Motor neuron (in vitro differentiated cells): ENCODE measurements at regions not wholly inside any gene's neighbourhood (a gene's known extent, or its start where the extent isn't known, plus 50 kb on each side); places are given as distances from the start of the nearest gene placed in this dataset.
A peak's percentile ranks its signal among the peaks of the same experiment; 100 is the strongest.

ENCODE experiments used
- ATAC-seq, 8 experiments: fragments of 200-7000 bp; cut with Tn5 transposase; replicated peaks in 6 of 8; 2 replicates each; pipeline ENCODE4 v1.8.0; 2021; ENCODE audit warnings: mild to moderate bottlenecking in 8 of 8, moderate library complexity in 8 of 8
- H3K27ac ChIP-seq, 2 donors: fragments of 250-450 bp; sonication (Bioruptor Pico); 2 replicates each; pipeline ENCODE4 v1.9.0; 2021; ENCODE audit warnings: antibody characterized with exemption in 2 of 2, mild to moderate bottlenecking in 2 of 2, moderate library complexity in 1 of 2
- H3K4me1 ChIP-seq, 2 donors: fragments of 250-450 bp; sonication (Bioruptor Pico); replicated peaks in 1 of 2; 2 replicates each; pipeline ENCODE4 v1.6.1; 2021; ENCODE audit warnings: antibody characterized with exemption in 2 of 2, mild to moderate bottlenecking in 2 of 2, moderate library complexity in 1 of 2
- H3K4me3 ChIP-seq, 5 donors: fragments of 250-450 bp; sonication (Bioruptor Pico); 2 replicates each; pipeline ENCODE4 v1.9.0; 2021; ENCODE audit warnings: antibody characterized with exemption in 5 of 5, mild to moderate bottlenecking in 5 of 5, moderate library complexity in 4 of 5
- WGBS, 10 experiments: fragments of 450-650 bp; shearing (Covaris generic); methylation state at CpG; one replicate each; pipeline ENCODE4 v1.0.0; 2022; 5-methylcytosine and 5-hydroxymethylcytosine counted together
- in situ Hi-C, 9 experiments: fragments of 400-800 bp; cut with MboI; loops; one replicate each; pipeline ENCODE4 v1.15.0; 2021; ENCODE audit warnings: low sequenced_read_pairs in 9 of 9, low pct_unique_long_range_greater_than_20kb in 2 of 9; ENCODE audit not compliant: unreplicated experiment in 9 of 9

DNA sequence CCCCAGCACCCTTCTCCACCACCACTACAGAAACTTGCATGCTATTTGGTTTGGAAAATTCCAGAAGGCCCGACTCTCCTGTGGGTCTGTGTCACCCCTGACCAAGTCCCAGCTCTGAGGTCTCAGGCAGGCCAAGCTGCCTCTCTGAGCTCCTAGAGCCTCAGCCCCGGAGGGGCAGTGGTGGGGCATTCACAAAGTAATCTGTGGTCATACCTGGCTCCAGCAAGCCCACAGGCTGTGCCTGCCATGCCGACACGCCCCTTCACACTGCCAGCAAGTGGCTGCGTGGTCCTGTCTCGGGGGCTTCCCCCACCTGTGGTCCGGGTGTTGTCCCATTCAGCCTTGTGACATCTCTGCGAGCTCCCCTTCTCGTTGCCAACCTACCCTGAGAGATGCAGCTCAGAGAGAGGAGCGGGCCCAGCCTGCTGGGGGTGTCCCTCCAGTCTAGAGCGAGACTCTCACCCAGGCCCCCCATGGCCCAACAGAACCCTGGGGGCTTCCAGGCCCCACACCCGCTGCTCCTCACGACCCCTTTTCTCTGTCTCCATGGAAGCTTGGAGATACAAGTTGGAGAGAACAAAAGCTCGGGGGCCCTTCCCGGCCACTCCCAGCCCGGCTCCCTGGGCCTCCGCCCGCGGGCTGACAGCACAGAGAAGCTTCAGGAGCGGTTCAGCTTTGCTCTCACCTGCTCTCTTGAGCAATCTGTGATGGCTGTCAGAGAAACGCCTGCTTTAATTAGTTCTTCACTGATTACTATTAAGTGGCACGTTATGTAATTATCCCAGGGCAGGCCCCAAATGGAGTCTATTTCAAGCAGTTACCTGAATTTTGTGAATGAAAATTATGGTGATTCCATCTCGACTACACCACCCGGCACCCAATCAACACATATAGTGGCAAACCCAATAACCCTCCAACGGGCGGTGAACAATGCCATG is 147.7 kb upstream of the PHACTR3 start:
- no peak overlapping the region for H3K27ac ChIP-seq
- H3K4me1 ChIP-seq = peaks cover 0 to 9% of the 10 kb centered on the region in 2 donors
- no peak overlapping the region for H3K4me3 ChIP-seq
- peak in 5 of 8 experiments; percentile 7 to 21 (median 12) for ATAC-seq
- in situ Hi-C loops = loop anchor here in 8 of 9 experiments (25.0 kb wide), 2 partner anchors 594 to 1219 kb away; partner anchors contain the start of genes GNAS (in 7 of the 8), GNAS-AS1 (in 7 of the 8) and ANKRD60 (in 1 of the 8)
- WGBS, 10 experiments = 0 to 93% (median 65%) methylated on average over 1 to 11 of the region's 26 CpGs; no CpG with 5 or more reads in 3 of the 10 experiments

DNA sequence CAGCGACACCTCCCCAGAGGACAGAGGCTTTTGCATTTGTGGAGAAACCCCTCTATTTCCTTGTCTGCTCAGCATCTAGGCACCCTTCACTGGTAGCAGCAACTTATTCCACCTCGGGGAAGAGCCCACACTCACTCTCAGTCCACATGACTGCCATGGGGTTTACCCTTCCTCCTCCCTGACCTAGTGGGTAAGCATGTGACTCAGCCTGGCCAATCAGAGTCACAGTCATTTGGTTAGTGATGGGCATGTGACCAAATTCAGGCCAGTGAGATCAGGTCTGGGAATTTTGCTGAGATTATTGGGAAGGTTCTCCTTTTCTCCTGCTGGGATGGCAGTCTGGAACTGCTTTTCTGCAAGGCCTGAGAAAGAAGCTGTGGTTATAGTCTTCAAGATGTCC is 145.7 kb upstream of the PHACTR3 start:
- 17 to 100% (median 80%) methylated on average over 1 to 2 of the region's 2 CpGs; no CpG with 5 or more reads in 5 of the 10 experiments for WGBS, 10 experiments
- Histone ChIP-seq H3K4me1 (peaks cover 0 to 7% of the 10 kb centered on the region in 2 donors), H3K27ac (no peak overlapping the region), H3K4me3 (no peak overlapping the region)
- ATAC-seq = no peak
- in situ Hi-C loops = loop anchor here in 8 of 9 experiments (25.0 kb wide), 2 partner anchors 596 to 1221 kb away; partner anchors contain the start of genes GNAS (in 7 of the 8), GNAS-AS1 (in 7 of the 8) and ANKRD60 (in 1 of the 8)

DNA sequence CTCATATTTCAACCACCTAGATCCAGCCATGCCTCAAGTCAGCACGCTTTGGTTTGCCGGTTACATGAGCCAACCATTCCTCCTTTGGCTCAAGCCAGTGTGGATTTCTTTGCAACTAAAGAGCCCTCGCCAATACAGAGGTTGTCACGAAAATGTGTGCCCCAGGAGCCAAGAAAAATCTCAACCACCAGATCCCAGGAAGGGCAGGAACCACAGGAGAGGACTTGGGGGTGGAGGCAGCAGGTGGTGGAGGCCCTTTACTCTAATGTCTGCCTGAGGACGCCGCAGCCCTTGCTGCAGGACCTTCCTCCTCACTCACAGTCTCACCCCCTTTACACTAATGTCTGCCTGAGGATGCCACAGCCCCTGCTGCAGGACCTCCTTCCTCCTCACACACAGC is 144.8 kb upstream of the PHACTR3 start:
- in situ Hi-C loops = loop anchor here in 8 of 9 experiments (25.0 kb wide), 2 partner anchors 597 to 1222 kb away; partner anchors contain the start of genes GNAS (in 7 of the 8), GNAS-AS1 (in 7 of the 8) and ANKRD60 (in 1 of the 8)
- Histone ChIP-seq H3K4me3 (no peak overlapping the region), H3K4me1 (peaks cover 0 to 5% of the 10 kb centered on the region in 2 donors), H3K27ac (no peak overlapping the region)
- no peak for ATAC-seq
- 33 to 100% (median 87%) methylated on average over 1 to 6 of the region's 6 CpGs; no CpG with 5 or more reads in 3 of the 10 experiments for WGBS, 10 experiments

DNA sequence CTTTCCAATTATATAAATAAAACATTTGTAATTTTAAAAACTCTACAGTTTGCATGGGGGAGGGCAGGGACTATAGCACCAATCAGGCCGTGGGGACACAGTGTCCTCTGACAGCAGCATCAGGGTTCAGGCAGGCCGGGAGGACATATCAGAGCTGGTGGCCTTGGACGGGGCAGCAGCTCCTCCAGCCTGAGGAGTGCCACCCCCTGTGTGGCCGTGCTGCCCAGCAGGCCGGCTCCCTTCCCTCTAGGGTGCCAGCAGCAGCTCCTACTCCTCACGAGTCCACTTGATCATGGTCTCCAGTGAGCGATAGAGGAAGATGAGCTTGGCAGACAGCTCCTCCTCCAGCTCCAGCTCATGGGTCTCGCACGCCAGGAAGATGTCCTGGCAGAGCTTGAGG is 144.0 kb upstream of the PHACTR3 start:
- ATAC-seq = no peak
- in situ Hi-C loops = loop anchor here in 8 of 9 experiments (25.0 kb wide), 2 partner anchors 598 to 1223 kb away; partner anchors contain the start of genes GNAS (in 7 of the 8), GNAS-AS1 (in 7 of the 8) and ANKRD60 (in 1 of the 8)
- no peak overlapping the region for H3K4me3 ChIP-seq
- peaks cover 0 to 5% of the 10 kb centered on the region in 2 donors for H3K4me1 ChIP-seq
- no peak overlapping the region for H3K27ac ChIP-seq
- 33 to 90% (median 60%) methylated on average over 1 to 2 of the region's 9 CpGs; no CpG with 5 or more reads in 6 of the 10 experiments for whole genome bisulfite sequencing, 10 experiments

DNA sequence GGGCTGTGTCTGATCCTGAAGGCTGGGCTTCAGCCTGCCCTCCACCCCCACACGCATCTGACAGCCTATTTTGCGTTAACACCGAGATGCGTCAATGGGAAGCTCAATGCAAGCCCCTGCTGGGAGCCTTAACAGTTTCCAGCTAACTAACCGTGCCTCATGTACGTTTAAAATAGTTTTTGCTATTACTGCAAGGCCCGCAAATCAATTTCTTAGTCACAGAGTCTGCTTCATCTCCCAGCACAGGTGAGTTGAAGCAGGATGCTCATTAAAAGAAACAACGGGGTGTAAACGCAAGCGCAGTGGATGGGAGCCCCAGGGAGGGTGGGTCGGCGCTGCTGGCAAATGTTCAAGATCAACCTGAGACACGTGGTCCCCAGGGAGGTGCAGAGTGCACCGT is 142.8 kb upstream of the PHACTR3 start:
- in situ Hi-C loops = loop anchor here in 8 of 9 experiments (25.0 kb wide), 2 partner anchors 599 to 1224 kb away; partner anchors contain the start of genes GNAS (in 7 of the 8), GNAS-AS1 (in 7 of the 8) and ANKRD60 (in 1 of the 8)
- no peak for ATAC-seq
- H3K4me3 ChIP-seq = no peak overlapping the region
- H3K4me1 ChIP-seq = peaks cover 0 to 4% of the 10 kb centered on the region in 2 donors
- 0 to 88% (median 50%) methylated on average over 1 to 10 of the region's 14 CpGs; no CpG with 5 or more reads in 2 of the 10 experiments for WGBS, 10 experiments
- no peak overlapping the region for H3K27ac ChIP-seq

DNA sequence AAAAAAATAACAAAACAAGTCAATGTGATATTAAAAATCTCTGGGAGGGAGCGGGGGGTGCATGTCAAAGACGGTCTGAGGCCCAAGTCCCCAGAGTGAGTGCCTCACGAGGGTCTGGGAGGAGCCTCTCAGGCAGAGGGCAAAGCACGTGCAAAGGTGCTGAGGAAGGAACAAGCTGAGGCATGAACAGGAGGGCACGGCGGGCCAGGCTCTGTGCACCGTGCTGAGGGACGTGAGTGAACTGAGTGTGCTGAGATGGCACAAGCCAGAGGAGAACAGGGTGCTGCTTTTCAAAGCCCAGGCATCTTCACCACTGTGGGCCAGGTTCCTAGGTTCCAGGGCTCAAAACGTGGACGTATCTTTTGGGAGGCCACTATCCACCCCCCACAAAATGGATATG is 142.1 kb upstream of the PHACTR3 start:
- no peak for ATAC-seq
- H3K4me1 ChIP-seq = no peaks in the 10 kb centered on the region
- in situ Hi-C loops = loop anchor here in 8 of 9 experiments (25.0 kb wide), 2 partner anchors 600 to 1225 kb away; partner anchors contain the start of genes GNAS (in 7 of the 8), GNAS-AS1 (in 7 of the 8) and ANKRD60 (in 1 of the 8)
- 38 to 100% (median 73%) methylated on average over 2 to 8 of the region's 10 CpGs; no CpG with 5 or more reads in 4 of the 10 experiments for whole genome bisulfite sequencing, 10 experiments
- H3K27ac ChIP-seq = no peak overlapping the region
- H3K4me3 ChIP-seq = no peak overlapping the region

DNA sequence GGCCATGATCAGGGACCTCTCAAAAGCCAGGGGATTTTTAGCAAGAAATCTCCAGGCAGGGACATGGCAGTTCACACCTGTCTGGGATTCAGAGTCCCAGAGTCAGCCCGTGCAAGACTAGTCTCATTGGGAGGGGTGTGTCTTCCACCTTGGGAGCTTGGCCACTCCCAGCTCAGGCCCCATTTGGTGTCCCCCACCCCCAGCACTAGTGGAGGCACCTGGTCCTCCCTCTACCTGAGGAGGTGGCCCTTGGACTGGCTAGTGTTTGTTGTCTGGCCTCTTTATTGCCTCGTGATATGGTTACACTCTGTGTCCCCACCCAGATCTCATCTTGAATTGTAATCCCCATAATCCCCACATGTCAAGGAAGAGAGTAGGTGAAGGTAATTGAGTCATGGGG is 140.8 kb upstream of the PHACTR3 start:
- in situ Hi-C loops = loop anchor here in 8 of 9 experiments (25.0 kb wide), 2 partner anchors 601 to 1226 kb away; partner anchors contain the start of genes GNAS (in 7 of the 8), GNAS-AS1 (in 7 of the 8) and ANKRD60 (in 1 of the 8)
- no peak overlapping the region for H3K27ac ChIP-seq
- no peak overlapping the region for H3K4me3 ChIP-seq
- 0 to 83% (median 20%) methylated on average over 1 of the region's 2 CpGs; no CpG with 5 or more reads in 7 of the 10 experiments for WGBS, 10 experiments
- H3K4me1 ChIP-seq = no peaks in the 10 kb centered on the region
- no peak for ATAC-seq

DNA sequence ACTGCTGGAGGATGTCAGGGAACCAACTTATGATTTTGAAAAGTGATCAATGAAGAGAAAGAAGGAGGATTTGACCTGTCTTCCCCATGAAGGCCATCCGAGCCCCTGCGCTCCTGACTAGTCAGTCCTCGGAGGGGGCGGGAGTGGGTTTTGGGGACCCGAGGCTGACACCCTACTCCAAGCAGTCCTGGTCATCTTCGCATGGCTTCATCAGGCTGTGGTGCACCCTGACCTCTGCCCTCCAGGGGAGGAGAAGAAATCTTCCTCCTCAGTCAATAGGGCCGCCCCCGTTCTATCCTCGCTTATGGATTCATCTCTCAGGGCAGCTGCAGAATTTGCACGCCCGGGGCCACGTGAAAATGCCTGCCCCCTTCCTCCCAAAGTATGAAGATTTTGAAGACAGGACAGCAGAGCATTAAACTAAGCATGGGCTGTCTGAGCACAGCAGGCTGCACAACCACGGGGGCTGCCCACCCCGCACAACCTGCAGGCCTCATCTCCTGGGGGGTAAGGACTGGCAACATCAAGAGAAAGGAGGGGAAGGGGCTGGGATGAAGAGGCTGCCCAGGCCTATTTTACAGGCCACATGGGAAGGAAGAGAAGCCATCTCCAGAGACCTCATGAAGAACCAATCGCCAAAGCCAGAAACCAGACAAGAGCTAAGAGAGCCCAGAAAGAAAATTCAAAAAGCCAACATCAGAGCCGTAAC is 138.1 kb upstream of the PHACTR3 start:
- ATAC-seq = no peak
- Histone ChIP-seq H3K27ac (no peak overlapping the region), H3K4me3 (no peak overlapping the region), H3K4me1 (peaks cover 8 to 12% of the 10 kb centered on the region in 2 donors)
- in situ Hi-C loops = loop anchor here in 8 of 9 experiments (25.0 kb wide), 2 partner anchors 604 to 1229 kb away; partner anchors contain the start of genes GNAS (in 7 of the 8), GNAS-AS1 (in 7 of the 8) and ANKRD60 (in 1 of the 8)
- whole genome bisulfite sequencing, 10 experiments = 20 to 100% (median 86%) methylated on average over 1 to 8 of the region's 16 CpGs; no CpG with 5 or more reads in 1 of the 10 experiments

DNA sequence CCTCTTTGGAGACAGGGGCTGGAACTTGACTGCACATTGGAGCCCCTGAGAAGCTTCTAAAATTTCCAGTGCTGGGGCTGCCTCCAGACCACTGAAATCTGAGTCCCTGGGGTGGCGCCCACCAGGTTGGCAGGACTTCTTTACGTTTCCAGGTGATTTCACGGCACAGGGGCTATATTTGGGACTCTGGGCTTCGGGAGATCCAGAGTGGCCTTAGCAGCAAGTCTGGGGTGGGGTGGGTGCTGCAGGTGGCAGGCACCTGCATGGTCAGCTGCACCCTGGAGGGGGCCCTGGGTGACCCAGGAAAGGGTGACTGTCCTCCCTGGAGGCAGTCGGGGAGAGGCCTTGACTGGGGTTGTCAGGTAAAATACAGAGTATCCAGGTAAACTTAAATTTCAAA is 135.5 kb upstream of the PHACTR3 start:
- Histone ChIP-seq H3K27ac (no peak overlapping the region), H3K4me3 (no peak overlapping the region), H3K4me1 (peaks cover 8 to 12% of the 10 kb centered on the region in 2 donors)
- ATAC-seq = no peak
- in situ Hi-C loops = loop anchor here in 8 of 9 experiments (25.0 kb wide), 2 partner anchors 607 to 1232 kb away; partner anchors contain the start of genes GNAS (in 7 of the 8), GNAS-AS1 (in 7 of the 8) and ANKRD60 (in 1 of the 8)
- WGBS, 10 experiments = 100% methylated on average over 2 of the region's 5 CpGs; no CpG with 5 or more reads in 9 of the 10 experiments

DNA sequence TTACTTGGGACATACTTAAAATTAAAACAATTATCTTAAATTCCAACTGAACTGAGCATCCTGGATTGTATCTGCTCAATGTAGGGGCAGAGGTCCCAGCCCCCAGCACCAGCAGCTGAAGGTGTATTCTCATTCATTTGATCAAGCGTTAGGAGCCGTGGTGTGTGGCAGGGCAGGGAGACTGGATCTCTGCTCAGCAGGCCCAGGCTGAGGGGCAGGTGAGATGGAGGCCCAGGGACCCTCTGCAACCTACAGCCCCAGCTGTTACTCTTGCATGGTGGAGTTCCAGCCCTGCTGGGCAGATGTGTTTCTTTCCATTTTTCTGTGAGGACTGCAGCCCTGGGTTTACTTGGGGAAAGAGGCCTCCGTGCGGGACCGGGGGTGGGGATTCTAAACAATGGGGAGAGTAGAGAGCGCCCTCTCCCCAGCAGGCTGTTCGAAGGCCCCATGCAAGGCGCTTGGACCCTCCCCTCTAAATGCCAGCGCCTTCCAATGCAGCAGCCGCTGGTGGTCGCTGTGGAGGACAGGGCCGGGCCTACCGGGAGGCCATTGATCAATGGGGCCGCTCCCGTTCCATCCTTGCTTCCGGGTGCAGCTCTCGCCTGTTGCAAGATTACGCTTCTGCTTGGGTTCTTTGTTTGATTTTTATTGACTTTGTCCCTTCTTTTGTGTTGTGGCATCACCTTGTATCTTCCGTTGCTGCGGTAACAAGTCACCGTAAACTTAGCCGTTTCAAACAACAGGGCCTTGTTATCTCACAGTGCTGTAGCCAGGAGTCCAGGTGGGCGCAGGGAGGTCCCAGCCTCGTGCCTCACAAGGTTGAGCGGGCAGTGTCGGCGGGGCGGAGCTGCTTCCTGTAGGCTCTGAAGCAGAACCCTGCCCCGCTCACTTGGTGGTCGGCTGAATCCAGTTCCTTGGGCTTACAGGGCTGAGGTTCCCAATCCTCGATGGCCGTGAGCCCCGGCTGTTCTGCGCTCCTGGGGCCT is 134.8 kb upstream of the PHACTR3 start:
- Histone ChIP-seq H3K4me3 (no peak overlapping the region), H3K4me1 (peaks cover 8 to 12% of the 10 kb centered on the region in 2 donors), H3K27ac (peak overlapping the region in 1 of 2 donors; percentile 1)
- ATAC-seq = peak in 5 of 8 experiments; percentile 80 to 92 (median 88)
- in situ Hi-C loops = loop anchor here in 8 of 9 experiments (25.0 kb wide), 2 partner anchors 607 to 1232 kb away; partner anchors contain the start of genes GNAS (in 7 of the 8), GNAS-AS1 (in 7 of the 8) and ANKRD60 (in 1 of the 8)
- 54 to 100% (median 69%) methylated on average over 1 to 8 of the region's 34 CpGs; no CpG with 5 or more reads in 2 of the 10 experiments for WGBS, 10 experiments

DNA sequence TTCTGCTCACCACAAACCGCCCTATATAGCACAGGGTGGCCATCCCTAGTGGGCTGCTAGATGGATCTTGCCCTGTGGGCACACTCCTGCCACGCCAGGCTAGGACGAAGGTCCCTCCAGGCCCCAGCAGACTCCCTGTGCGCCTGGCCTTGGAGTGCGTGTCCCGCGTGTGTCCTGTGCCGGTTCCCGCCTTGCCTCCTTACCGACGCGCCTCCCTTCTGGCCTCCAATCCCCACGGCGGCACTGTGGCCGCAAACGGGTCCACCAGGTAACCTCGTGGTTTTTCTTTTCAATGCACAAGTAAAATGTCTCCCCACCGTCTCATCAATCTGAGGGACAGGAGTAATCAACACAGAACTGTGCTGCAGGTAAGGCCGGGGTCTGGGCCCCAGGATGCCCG is 133.8 kb upstream of the PHACTR3 start:
- in situ Hi-C loops = loop anchor here in 8 of 9 experiments (25.0 kb wide), 2 partner anchors 608 to 1233 kb away; partner anchors contain the start of genes GNAS (in 7 of the 8), GNAS-AS1 (in 7 of the 8) and ANKRD60 (in 1 of the 8)

More for the DNA sequence above, 133.8 kb upstream of the PHACTR3 start:
- no peak for ATAC-seq
- 20 to 100% (median 76%) methylated on average over 1 to 14 of the region's 20 CpGs; no CpG with 5 or more reads in 4 of the 10 experiments for WGBS, 10 experiments
- peaks cover 8 to 12% of the 10 kb centered on the region in 2 donors for H3K4me1 ChIP-seq
- no peak overlapping the region for H3K4me3 ChIP-seq
- H3K27ac ChIP-seq = no peak overlapping the region
